Retinal pigment epithelial cell (primary cell): ENCODE measurements at regions not wholly inside any gene's neighbourhood (a gene's known extent, or its start where the extent isn't known, plus 50 kb on each side); places are given as distances from the start of the nearest gene placed in this dataset.

ENCODE experiments used
- DNase-seq: peaks from one replicate; pipeline ENCODE4 v3.0.0-alpha.2; 2010; ENCODE audit warnings: low read depth
- H3K4me3 ChIP-seq: 2 replicates; pipeline ENCODE4 v1.5.1; 2011; ENCODE audit warnings: mild to moderate bottlenecking, low read length, control low read depth, moderate library complexity
- CTCF ChIP-seq: conservative IDR thresholded peaks from 2 replicates; pipeline ENCODE4 v1.5.1; 2011; ENCODE audit warnings: low read depth, low read length, control low read depth, inconsistent platforms

- H3K4me3 ChIP-seq = no peak overlapping the region
- TF ChIP-seq CTCF = no peak
- no peak for DNase-seq
Measured at GRCh38 chr4:11098461-11098860, 330.2 kb downstream of the HS3ST1 start.

GRCh38 chr4:11097725-11098124 is 331.0 kb downstream of the HS3ST1 start:
- no peak overlapping the region for H3K4me3 ChIP-seq
- no peak for DNase-seq
- TF ChIP-seq CTCF = no peak

GRCh38 chr4:11081006-11081405 is 347.7 kb downstream of the HS3ST1 start:
- H3K4me3 ChIP-seq = no peak overlapping the region
- DNase-seq = no peak
- no peak for TF ChIP-seq CTCF

- H3K4me3 ChIP-seq = no peak overlapping the region
- no peak for DNase-seq
- no peak for TF ChIP-seq CTCF
Measured at GRCh38 chr4:11079171-11079570, 349.5 kb downstream of the HS3ST1 start.

GRCh38 chr4:11074581-11075241 is 354.0 kb downstream of the HS3ST1 start:
- no peak overlapping the region for H3K4me3 ChIP-seq
- no peak for DNase-seq
- TF ChIP-seq CTCF = no peak

GRCh38 chr4:11073621-11074051 is 355.1 kb downstream of the HS3ST1 start:
- TF ChIP-seq CTCF = no peak
- H3K4me3 ChIP-seq = no peak overlapping the region
- DNase-seq = peak; percentile 56

- no peak overlapping the region for H3K4me3 ChIP-seq
- DNase-seq = no peak
- no peak for TF ChIP-seq CTCF
Measured at GRCh38 chr4:11072999-11073398, 355.7 kb downstream of the HS3ST1 start.
